IMR-90 (cell line): ENCODE measurements at regions not wholly inside any gene's neighbourhood (a gene's known extent, or its start where the extent isn't known, plus 50 kb on each side); places are given as distances from the start of the nearest gene placed in this dataset.

ENCODE experiments used
- ATAC-seq: fragments of 200-7000 bp; cut with Tn5 transposase; 2 replicates; pipeline ENCODE4 v1.9.1; 2020; ENCODE audit warnings: low read depth, mild to moderate bottlenecking, moderate library complexity
- BruUV-seq: library from RNA; stranded (reverse); fragments of 400-500 nt; replicated peaks from 2 replicates; lab custom pipeline; 2021; lab: Mats Ljungman, UMichigan
- CTCF ChIA-PET: fragments of 300-600 bp; formaldehyde crosslinking; extraction: SDS; loops from one replicate; lab custom pipeline; 2021; ENCODE audit warnings: antibody characterized with exemption; lab: Yijun Ruan, JAX
- POLR2A ChIA-PET: fragments of 300-600 bp; sonication (Branson Sonifier 250); formaldehyde crosslinking; loops from one replicate; lab custom pipeline; 2022; ENCODE audit warnings: antibody characterized with exemption; ENCODE audit not compliant: unreplicated experiment; lab: Charles Lee
- DNase-seq: peaks from one replicate; pipeline ENCODE4 v3.0.0; 2013
- H2AFZ ChIP-seq: replicated peaks from 2 replicates; pipeline ENCODE3; 2013; ENCODE audit warnings: low read length, mild to moderate bottlenecking; ENCODE audit not compliant: poor library complexity
- H2AK5ac ChIP-seq: 2 replicates; pipeline ENCODE4 v1.6.1; 2013; ENCODE audit warnings: low read depth, low read length, inconsistent platforms
- H2AK9ac ChIP-seq: replicated peaks from 2 replicates; pipeline ENCODE3; 2013; ENCODE audit warnings: mild to moderate bottlenecking, low read depth, low read length, moderate library complexity; ENCODE audit not compliant: poor library complexity
- H2BK120ac ChIP-seq: 2 replicates; pipeline ENCODE4 v1.6.1; 2013; ENCODE audit warnings: low read depth, low read length, inconsistent platforms
- H2BK15ac ChIP-seq: 3 replicates; pipeline ENCODE4 v1.6.1; 2013; ENCODE audit warnings: low read depth, low read length, inconsistent platforms
- H2BK20ac ChIP-seq: 2 replicates; pipeline ENCODE4 v1.6.1; 2013; ENCODE audit warnings: low read depth, mild to moderate bottlenecking, inconsistent platforms, low read length, moderate library complexity
- H2BK5ac ChIP-seq: 2 replicates; pipeline ENCODE4 v1.6.1; 2013; ENCODE audit warnings: mild to moderate bottlenecking, low read depth, low read length, inconsistent platforms; ENCODE audit not compliant: poor library complexity, severe bottlenecking
- H3K14ac ChIP-seq: replicated peaks from 2 replicates; pipeline ENCODE4 v1.6.1; 2013; ENCODE audit warnings: low read depth, low read length, inconsistent platforms
- H3K18ac ChIP-seq: 2 replicates; pipeline ENCODE4 v1.6.1; 2013; ENCODE audit warnings: low read depth, low read length, control low read depth
- H3K23ac ChIP-seq: 2 replicates; pipeline ENCODE4 v1.6.1; 2013; ENCODE audit warnings: low read depth, low read length, inconsistent platforms
- H3K27ac ChIP-seq: 2 replicates; pipeline ENCODE4 v1.5.1; 2013; ENCODE audit warnings: mild to moderate bottlenecking, control low read depth, low read length; ENCODE audit not compliant: insufficient read depth
- H3K27me3 ChIP-seq: 2 replicates; pipeline ENCODE4 v1.6.1; 2013; ENCODE audit warnings: low read length; ENCODE audit not compliant: control insufficient read depth, insufficient read depth
- H3K36me3 ChIP-seq: 2 replicates; pipeline ENCODE4 v1.6.1; 2013; ENCODE audit warnings: low read length, mixed read lengths; ENCODE audit not compliant: control insufficient read depth, insufficient read depth
- H3K4ac ChIP-seq: 2 replicates; pipeline ENCODE4 v1.6.1; 2013; ENCODE audit warnings: low read depth, low read length, inconsistent platforms
- H3K4me1 ChIP-seq: 2 replicates; pipeline ENCODE4 v1.6.1; 2013; ENCODE audit warnings: low read length, mixed read lengths; ENCODE audit not compliant: control insufficient read depth, insufficient read depth
- H3K4me2 ChIP-seq: 2 replicates; pipeline ENCODE4 v1.6.1; 2013; ENCODE audit warnings: low read depth, mild to moderate bottlenecking, control low read depth, low read length, moderate library complexity
- H3K4me3 ChIP-seq: 2 replicates; pipeline ENCODE4 v1.5.1; 2013; ENCODE audit warnings: low read depth, mild to moderate bottlenecking, control low read depth, low read length, moderate library complexity; ENCODE audit not compliant: insufficient read depth
- H3K56ac ChIP-seq: 2 replicates; pipeline ENCODE4 v1.6.1; 2013; ENCODE audit warnings: low read length, inconsistent platforms; ENCODE audit not compliant: insufficient read depth; ENCODE audit errors: extremely low read depth
- H3K79me1 ChIP-seq, 2 experiments: 2 replicates each; pipeline ENCODE4 v1.6.1; 2013; ENCODE audit warnings: low read length in 2 of 2, inconsistent platforms in 1 of 2, low read depth in 1 of 2
- H3K9ac ChIP-seq: 2 replicates; pipeline ENCODE4 v1.6.1; 2013; ENCODE audit warnings: low read depth, low read length, control low read depth
- H3K9me1 ChIP-seq: 2 replicates; pipeline ENCODE4 v1.6.1; 2013; ENCODE audit warnings: low read length, inconsistent platforms; ENCODE audit not compliant: insufficient read depth
- H3K9me3 ChIP-seq: 2 replicates; pipeline ENCODE4 v1.6.1; 2013; ENCODE audit warnings: low read length; ENCODE audit not compliant: control insufficient read depth, insufficient read depth
- H4K20me1 ChIP-seq: 2 replicates; pipeline ENCODE4 v1.6.1; 2013; ENCODE audit warnings: low read length, inconsistent platforms; ENCODE audit not compliant: insufficient read depth
- H4K5ac ChIP-seq: 2 replicates; pipeline ENCODE4 v1.6.1; 2013; ENCODE audit warnings: mild to moderate bottlenecking, low read depth, low read length, control low read depth
- H4K8ac ChIP-seq, 2 experiments: 2 replicates each; pipeline ENCODE4 v1.6.1; 2013; ENCODE audit warnings: low read depth in 2 of 2, low read length in 2 of 2, control low read depth in 1 of 2, inconsistent platforms in 1 of 2
- H4K91ac ChIP-seq: 2 replicates; pipeline ENCODE4 v1.6.1; 2013; ENCODE audit warnings: low read depth, low read length, inconsistent platforms; ENCODE audit not compliant: insufficient read depth
- BHLHE40 ChIP-seq: fragments of 150-350 bp; IDR thresholded peaks from 2 replicates; pipeline ENCODE4 v1.6.1; 2016; ENCODE audit warnings: mild to moderate bottlenecking, low read depth, low read length
- CEBPB ChIP-seq: IDR thresholded peaks from 2 replicates; pipeline ENCODE4 v1.6.1; 2012; ENCODE audit warnings: low read depth, low read length, improper control_type of control experiment
- CHD1 ChIP-seq: IDR thresholded peaks from 2 replicates; pipeline ENCODE4 v1.6.1; 2012; ENCODE audit warnings: low read depth, low read length, improper control_type of control experiment
- FOS ChIP-seq: fragments of 150-350 bp; IDR thresholded peaks from 2 replicates; pipeline ENCODE4 v1.6.1; 2016; ENCODE audit warnings: low read depth, low read length
- MAFK ChIP-seq: IDR thresholded peaks from 2 replicates; pipeline ENCODE4 v1.6.1; 2012; ENCODE audit warnings: low read depth, low read length, improper control_type of control experiment
- MAZ ChIP-seq: IDR thresholded peaks from 2 replicates; pipeline ENCODE4 v1.6.1; 2012; ENCODE audit warnings: low read depth, mild to moderate bottlenecking, low read length, improper control_type of control experiment, moderate library complexity, borderline replicate concordance
- RAD21 ChIP-seq: IDR thresholded peaks from 2 replicates; pipeline ENCODE4 v1.6.1; 2012; ENCODE audit warnings: low read length, improper control_type of control experiment
- RCOR1 ChIP-seq: IDR thresholded peaks from 2 replicates; pipeline ENCODE4 v1.6.1; 2012; ENCODE audit warnings: mild to moderate bottlenecking, low read length, improper control_type of control experiment; ENCODE audit not compliant: insufficient replicate concordance
- RFX5 ChIP-seq: IDR thresholded peaks from 2 replicates; pipeline ENCODE4 v1.8.0; 2012; ENCODE audit warnings: low read depth, mild to moderate bottlenecking, low read length, moderate library complexity
- SMC3 ChIP-seq: fragments of 150-350 bp; IDR thresholded peaks from 2 replicates; pipeline ENCODE4 v1.6.1; 2016; ENCODE audit warnings: low read depth, mild to moderate bottlenecking, antibody characterized with exemption, low read length, moderate library complexity
- WGBS, 2 experiments: methylation state at CpG; one replicate each; pipeline versions ENCODE4 v1.1.5 to v1.1.7; 2013; ENCODE audit warnings: missing lambda C conversion rate in 2 of 2; ENCODE audit not compliant: insufficient read length in 1 of 2; ENCODE audit errors: extremely low coverage in 2 of 2; 5-methylcytosine and 5-hydroxymethylcytosine counted together
- dilution Hi-C: fragments of 300-500 bp; cut with HindIII; formaldehyde crosslinking; loops from one replicate; pipeline ENCODE4 v1.14.3; 2018; ENCODE audit warnings: low sequenced_read_pairs; ENCODE audit not compliant: unreplicated experiment
- in situ Hi-C: fragments of 300-500 bp; cut with MboI; formaldehyde crosslinking; loops from 3 replicates; pipeline ENCODE4 v1.14.3; 2019; ENCODE audit warnings: low sequenced_read_pairs, inconsistent platforms, mixed read lengths
- intact Hi-C: fragments of 100-400 bp; cut with micrococcal nuclease; formaldehyde crosslinking; loops from 2 replicates; pipeline ENCODE4 v1.10.0; 2022
- TF ChIP-seq, protein P1 (sequence below): conservative IDR thresholded peaks from 2 replicates; pipeline ENCODE4 v1.5.1; 2012; ENCODE audit warnings: mild to moderate bottlenecking, low read depth, low read length, improper control_type of control experiment

DNA sequence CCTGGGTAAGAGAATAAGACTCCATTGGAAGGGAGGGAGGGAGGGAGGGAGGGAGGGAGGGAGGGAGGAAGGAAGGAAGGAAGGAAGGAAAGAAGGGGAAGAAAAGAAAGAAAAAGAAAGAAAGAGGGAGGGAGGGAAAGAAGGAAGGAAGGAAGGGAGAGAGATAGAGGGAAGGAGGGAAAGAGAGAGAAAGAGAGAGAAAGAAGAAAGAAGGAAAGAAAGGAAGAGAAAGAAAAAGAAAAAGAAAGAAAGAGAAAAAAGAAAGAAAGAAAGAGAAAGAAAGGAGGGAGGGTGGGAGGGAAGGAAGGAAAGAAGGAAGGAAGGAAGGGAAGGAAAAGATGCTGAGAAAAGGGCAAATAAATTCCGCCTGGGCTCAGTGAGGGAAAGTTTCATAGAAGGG is 74.7 kb upstream of the IFNAR2 start:
- DNase-seq (no peak), ATAC-seq (no peak)
- dilution Hi-C loops (no loop called here), in situ Hi-C loops (no loop called here), intact Hi-C loops (no loop called here)
- Histone ChIP-seq H2AFZ (no peak overlapping the region), H4K5ac (no peak overlapping the region), H3K14ac (no peak overlapping the region), H3K4me2 (no peak overlapping the region), H2AK5ac (no peak overlapping the region), H3K18ac (no peak overlapping the region), H2BK20ac (no peak overlapping the region), H3K9me3 (no peaks in the 10 kb centered on the region), H2BK15ac (no peak overlapping the region), H3K36me3 (no peaks in the 10 kb centered on the region), H3K27me3 (peaks cover 22% of the 10 kb centered on the region), H2AK9ac (no peak overlapping the region), H2BK5ac (no peak overlapping the region), H4K91ac (no peak overlapping the region), H4K20me1 (no peaks in the 10 kb centered on the region), H3K9ac (no peak overlapping the region), H3K79me1 (no peaks in the 10 kb centered on the region), H3K23ac (no peak overlapping the region), H2BK120ac (no peak overlapping the region), H4K8ac (no peak overlapping the region), H3K4ac (no peak overlapping the region), H3K4me3 (no peak overlapping the region), H3K4me1 (no peaks in the 10 kb centered on the region), H3K56ac (no peak overlapping the region), H3K27ac (no peak overlapping the region), H3K9me1 (no peaks in the 10 kb centered on the region)
- TF ChIP-seq BHLHE40 (no peak), FOS (no peak), CHD1 (no peak), RFX5 (no peak), MAZ (no peak), MAFK (no peak), SMC3 (no peak), RCOR1 (no peak), RAD21 (no peak), CEBPB (no peak)
- TF ChIP-seq, protein P1, sequence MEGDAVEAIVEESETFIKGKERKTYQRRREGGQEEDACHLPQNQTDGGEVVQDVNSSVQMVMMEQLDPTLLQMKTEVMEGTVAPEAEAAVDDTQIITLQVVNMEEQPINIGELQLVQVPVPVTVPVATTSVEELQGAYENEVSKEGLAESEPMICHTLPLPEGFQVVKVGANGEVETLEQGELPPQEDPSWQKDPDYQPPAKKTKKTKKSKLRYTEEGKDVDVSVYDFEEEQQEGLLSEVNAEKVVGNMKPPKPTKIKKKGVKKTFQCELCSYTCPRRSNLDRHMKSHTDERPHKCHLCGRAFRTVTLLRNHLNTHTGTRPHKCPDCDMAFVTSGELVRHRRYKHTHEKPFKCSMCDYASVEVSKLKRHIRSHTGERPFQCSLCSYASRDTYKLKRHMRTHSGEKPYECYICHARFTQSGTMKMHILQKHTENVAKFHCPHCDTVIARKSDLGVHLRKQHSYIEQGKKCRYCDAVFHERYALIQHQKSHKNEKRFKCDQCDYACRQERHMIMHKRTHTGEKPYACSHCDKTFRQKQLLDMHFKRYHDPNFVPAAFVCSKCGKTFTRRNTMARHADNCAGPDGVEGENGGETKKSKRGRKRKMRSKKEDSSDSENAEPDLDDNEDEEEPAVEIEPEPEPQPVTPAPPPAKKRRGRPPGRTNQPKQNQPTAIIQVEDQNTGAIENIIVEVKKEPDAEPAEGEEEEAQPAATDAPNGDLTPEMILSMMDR, result no peak
- no TSS peak for BruUV-seq
- no CpG with 5 or more reads among the region's 1 CpG for WGBS, 2 experiments
- ChIA-PET POLR2A (interaction anchor here (0.6 kb wide), 1 partner anchor 308 kb away, joined by 3 read pairs; no protein-coding TSS in a partner anchor), CTCF (no interaction called here)
